ENCODE measurements at regions not wholly inside any gene's neighbourhood (a gene's known extent, or its start where the extent isn't known, plus 50 kb on each side); places are given as distances from the start of the nearest gene placed in this dataset.

- no peak overlapping the region for H3K4me2 ChIP-seq (ENCODE audit: control insufficient read depth, insufficient read depth)
- no peaks in the 10 kb centered on the region for H3K36me3 ChIP-seq (ENCODE audit: control insufficient read depth in 2 of 2, insufficient read depth in 2 of 2, low read length in 1 of 2)
- H3K27ac ChIP-seq (ENCODE audit: control insufficient read depth, insufficient read depth) = no peak overlapping the region
- ATAC-seq = no peak
- no peak for TF ChIP-seq ZNF217 (IDR thresholded peaks at IDR 0.05)
- no peak for TF ChIP-seq FOXM1 (IDR thresholded peaks at IDR 0.05; ENCODE audit: low read depth, low read length)
- TF ChIP-seq BACH1 (IDR thresholded peaks at IDR 0.05; ENCODE audit: borderline replicate concordance) = no peak
- TF ChIP-seq KDM1A (IDR thresholded peaks at IDR 0.05; ENCODE audit: borderline replicate concordance) = no peak
- no peak for TF ChIP-seq PRDM15 (CRISPR knock-in tag; IDR thresholded peaks at IDR 0.05)
- no peak for TF ChIP-seq HDGF (IDR thresholded peaks at IDR 0.05)
- TF ChIP-seq EP300 (IDR thresholded peaks at IDR 0.05; ENCODE audit: borderline replicate concordance in 1 of 2, control insufficient read depth in 1 of 2, low read depth in 2 of 2, low read length in 2 of 2) = no peak
- TF ChIP-seq DPF2 (IDR thresholded peaks at IDR 0.05) = no peak
- BruUV-seq (replicated peaks) = no TSS peak
- no peak overlapping the region for H3K9ac ChIP-seq (ENCODE audit: control insufficient read depth, insufficient read depth, low read length)
- no peak overlapping the region for H2AFZ ChIP-seq (ENCODE audit: control insufficient read depth, low read depth, low read length)
- ChIA-PET POLR2A (no interaction called here), RAD21 (ENCODE audit: unreplicated experiment) (no interaction called here), CTCF (no interaction called here), SMC1A (ENCODE audit: uncharacterized antibody, unreplicated experiment) (no interaction called here)
- intact Hi-C loops (cut with micrococcal nuclease; ENCODE audit: unreplicated experiment) = no loop called here
- in situ Hi-C loops (cut with MboI) = no loop called here
- H3K79me2 ChIP-seq (ENCODE audit: control insufficient read depth, insufficient read depth, low read length) = no peaks in the 10 kb centered on the region
- no peak overlapping the region for H3K4me3 ChIP-seq
- H3K9me3 ChIP-seq (replicated peaks; ENCODE audit: control insufficient read depth, insufficient read depth, low read length) = no peaks in the 10 kb centered on the region
- H4K20me1 ChIP-seq (ENCODE audit: control insufficient read depth, insufficient read depth) = no peaks in the 10 kb centered on the region
- 17% methylated on average over 3 of the region's 3 CpGs for WGBS (ENCODE audit: insufficient coverage, insufficient replicate concordance, low lambda C conversion rate, missing lambda C conversion rate)
- H3K27me3 ChIP-seq (replicated peaks in 1 of 2; ENCODE audit: control insufficient read depth in 2 of 2, insufficient read depth in 2 of 2, low read length in 1 of 2) = peaks cover 0 to 4% of the 10 kb centered on the region in 2 experiments; a peak in 2 of 4 replicates
- DNase-seq (ENCODE audit: low read depth, low spot score) = no peak
- no peaks in the 10 kb centered on the region for H3K4me1 ChIP-seq (ENCODE audit: control insufficient read depth, insufficient read depth, low read length)
- FAIRE-seq = no peak
These were observed 111.9 kb upstream of the PRNP start for GRCh38 chr20:4574356-4574690.

Data from GM12878 (cell line).